Activated T-cell treated with anti-CD3 and anti-CD28 coated beads, Interleukin-2, amount 50 U/mL, for 24 hours (primary cell): ENCODE measurements at regions not wholly inside any gene's neighbourhood (a gene's known extent, or its start where the extent isn't known, plus 50 kb on each side); places are given as distances from the start of the nearest gene placed in this dataset.
"Not testable (repeated sequence)": the region's sequence is repeated elsewhere in the genome, so short reads cannot be mapped to it uniquely, and the experiment has no call there.

Experiments used
- DNase-seq: peaks from one replicate; pipeline ENCODE4 v3.0.0-alpha.2; 2020
- H3K27ac Mint-ChIP-seq: 2 replicates; pipeline ENCODE4 v1.8.0; 2020; ENCODE audit warnings: mild to moderate bottlenecking, mixed read lengths
- H3K27me3 Mint-ChIP-seq: 2 replicates; pipeline ENCODE4 v1.8.0; 2020; ENCODE audit warnings: mixed read lengths
- H3K36me3 Mint-ChIP-seq: 2 replicates; pipeline ENCODE4 v1.8.0; 2020; ENCODE audit warnings: low read depth, mixed read lengths
- H3K4me1 Mint-ChIP-seq: 2 replicates; pipeline ENCODE4 v1.8.0; 2020; ENCODE audit warnings: low read depth, mixed read lengths
- H3K4me3 Mint-ChIP-seq: 2 replicates; pipeline ENCODE4 v1.8.0; 2020; ENCODE audit warnings: mild to moderate bottlenecking, moderate library complexity, mixed read lengths
- H3K9me3 Mint-ChIP-seq: 2 replicates; pipeline ENCODE4 v1.8.0; 2020; ENCODE audit warnings: mixed read lengths

GRCh38 chr5:4576908-4577307 is 563.2 kb upstream of the ADAMTS16 start:
- DNase-seq = no peak
- Mint-ChIP-seq H3K4me1 (no peaks in the 10 kb centered on the region), H3K27me3 (no peaks in the 10 kb centered on the region), H3K36me3 (no peaks in the 10 kb centered on the region), H3K27ac (no peak overlapping the region), H3K9me3 (peaks cover 28% of the 10 kb centered on the region), H3K4me3 (no peak overlapping the region)

DNA sequence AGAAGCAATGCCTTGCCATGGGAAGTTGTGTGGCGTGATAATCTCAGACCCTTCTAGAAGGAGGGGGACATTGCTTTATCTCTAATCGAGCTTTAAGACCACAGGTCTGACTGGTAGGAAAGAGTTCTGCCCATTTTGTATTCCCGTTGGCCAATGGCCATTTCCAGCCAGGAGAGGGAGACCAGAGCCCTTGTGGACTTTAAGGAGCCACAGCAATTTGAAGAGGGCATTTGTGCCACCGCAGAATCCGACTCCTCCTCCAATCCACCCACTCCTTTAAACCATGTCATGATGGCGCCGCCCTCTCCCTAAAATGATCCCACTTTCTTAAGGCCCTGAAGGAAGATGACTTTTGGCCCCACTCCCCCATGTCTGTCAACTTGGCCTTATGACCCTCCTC is 560.5 kb upstream of the ADAMTS16 start:
- Mint-ChIP-seq H3K4me3 (no peak overlapping the region), H3K4me1 (no peaks in the 10 kb centered on the region), H3K9me3 (peaks cover 35% of the 10 kb centered on the region), H3K27ac (no peak overlapping the region), H3K27me3 (no peaks in the 10 kb centered on the region), H3K36me3 (no peaks in the 10 kb centered on the region)
- no peak for DNase-seq

- H3K9me3 Mint-ChIP-seq = peaks cover 38% of the 10 kb centered on the region
- H3K27ac Mint-ChIP-seq = no peak overlapping the region
- no peaks in the 10 kb centered on the region for H3K27me3 Mint-ChIP-seq
- no peaks in the 10 kb centered on the region for H3K36me3 Mint-ChIP-seq
- no peak for DNase-seq
- H3K4me3 Mint-ChIP-seq = no peak overlapping the region
- no peaks in the 10 kb centered on the region for H3K4me1 Mint-ChIP-seq
Measured at GRCh38 chr5:4580772-4581171, 559.4 kb upstream of the ADAMTS16 start.

GRCh38 chr5:4581289-4581688 is 558.8 kb upstream of the ADAMTS16 start:
- Mint-ChIP-seq H3K27ac (no peak overlapping the region), H3K4me1 (no peaks in the 10 kb centered on the region), H3K27me3 (no peaks in the 10 kb centered on the region), H3K9me3 (peaks cover 39% of the 10 kb centered on the region), H3K36me3 (no peaks in the 10 kb centered on the region), H3K4me3 (no peak overlapping the region)
- no peak for DNase-seq

GRCh38 chr5:4584982-4585381 is 555.1 kb upstream of the ADAMTS16 start:
- no peaks in the 10 kb centered on the region for H3K27me3 Mint-ChIP-seq
- no peak for DNase-seq
- no peak overlapping the region for H3K4me3 Mint-ChIP-seq
- H3K4me1 Mint-ChIP-seq = no peaks in the 10 kb centered on the region
- no peaks in the 10 kb centered on the region for H3K36me3 Mint-ChIP-seq
- H3K27ac Mint-ChIP-seq = no peak overlapping the region
- H3K9me3 Mint-ChIP-seq = peaks cover 33% of the 10 kb centered on the region

DNA sequence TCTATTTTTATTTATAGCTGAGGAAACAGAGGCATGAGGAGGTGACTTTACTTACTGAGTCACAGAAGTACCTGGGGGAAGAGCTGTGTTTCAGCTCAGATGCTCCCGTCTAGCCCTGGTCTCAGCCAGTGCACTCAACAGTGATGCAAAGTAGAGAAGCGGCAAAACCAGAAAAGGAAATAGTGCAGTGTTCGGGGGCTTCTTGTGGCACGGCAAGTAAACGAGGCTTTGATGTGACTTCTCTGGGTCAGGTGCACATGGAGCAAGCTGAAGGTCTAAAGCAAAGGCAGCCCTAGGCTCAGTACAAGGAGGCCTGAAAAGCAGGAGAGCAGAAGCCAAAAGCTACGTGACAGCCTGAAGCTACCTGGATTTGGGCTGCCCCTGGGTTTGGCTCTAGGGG is 526.7 kb upstream of the ADAMTS16 start:
- no peak for DNase-seq
- Mint-ChIP-seq H3K4me3 (no peak overlapping the region), H3K9me3 (peaks cover 20% of the 10 kb centered on the region), H3K4me1 (no peaks in the 10 kb centered on the region), H3K36me3 (no peaks in the 10 kb centered on the region), H3K27ac (no peak overlapping the region), H3K27me3 (no peaks in the 10 kb centered on the region)

- Mint-ChIP-seq H3K9me3 (peaks cover 16% of the 10 kb centered on the region), H3K27me3 (no peaks in the 10 kb centered on the region), H3K4me3 (no peak overlapping the region), H3K36me3 (no peaks in the 10 kb centered on the region), H3K27ac (no peak overlapping the region), H3K4me1 (no peaks in the 10 kb centered on the region)
- no peak for DNase-seq
Measured at GRCh38 chr5:4614088-4614487, 526.0 kb upstream of the ADAMTS16 start.

- H3K27me3 Mint-ChIP-seq, H3K27ac Mint-ChIP-seq: not testable (repeated sequence)
Measured at GRCh38 chr5:4615369-4615768, 524.8 kb upstream of the ADAMTS16 start.

DNA sequence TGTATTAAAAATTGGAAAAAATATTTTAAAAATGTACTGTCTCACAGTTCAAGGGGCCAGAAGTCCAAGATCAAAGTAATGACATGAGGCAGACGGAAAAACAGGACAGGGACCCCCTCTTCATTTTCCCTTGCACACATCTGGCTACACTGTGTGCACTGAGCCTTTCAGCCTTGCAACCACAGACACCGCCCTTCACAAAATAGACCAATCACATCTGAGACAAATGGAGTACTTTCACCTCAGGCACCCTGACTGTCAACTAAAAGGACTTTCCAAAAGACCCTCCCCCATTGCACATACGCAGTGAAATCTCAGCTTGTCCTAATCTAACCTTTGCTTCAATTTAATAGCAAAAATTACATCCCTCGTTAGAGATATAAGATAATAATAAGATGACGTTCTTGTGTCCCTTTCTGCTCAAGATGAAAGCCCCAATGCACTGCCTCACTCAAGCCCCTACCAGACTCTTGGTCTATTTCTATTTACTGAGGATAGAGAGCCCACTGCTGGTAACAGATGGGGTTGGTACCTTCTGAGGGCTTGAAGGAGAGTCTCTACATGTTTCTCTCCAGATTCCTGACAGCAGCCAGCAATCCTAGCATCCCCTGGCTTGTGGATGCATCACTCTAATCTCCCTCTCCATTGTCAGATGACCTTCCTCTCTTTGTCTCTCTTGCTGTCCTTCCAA is 514.8 kb upstream of the ADAMTS16 start:
- H3K4me1 Mint-ChIP-seq = no peaks in the 10 kb centered on the region
- H3K4me3 Mint-ChIP-seq = no peak overlapping the region
- H3K27me3 Mint-ChIP-seq = no peaks in the 10 kb centered on the region
- H3K9me3 Mint-ChIP-seq = peaks cover 17% of the 10 kb centered on the region
- DNase-seq = no peak
- H3K36me3 Mint-ChIP-seq = no peaks in the 10 kb centered on the region
- H3K27ac Mint-ChIP-seq = no peak overlapping the region

More at GRCh38 chr5:4615369-4615768, 524.8 kb upstream of the ADAMTS16 start:
- not testable (repeated sequence) for H3K36me3 Mint-ChIP-seq, H3K4me1 Mint-ChIP-seq, DNase-seq, H3K4me3 Mint-ChIP-seq
- H3K9me3 Mint-ChIP-seq = peaks cover 12% of the 10 kb centered on the region

DNA sequence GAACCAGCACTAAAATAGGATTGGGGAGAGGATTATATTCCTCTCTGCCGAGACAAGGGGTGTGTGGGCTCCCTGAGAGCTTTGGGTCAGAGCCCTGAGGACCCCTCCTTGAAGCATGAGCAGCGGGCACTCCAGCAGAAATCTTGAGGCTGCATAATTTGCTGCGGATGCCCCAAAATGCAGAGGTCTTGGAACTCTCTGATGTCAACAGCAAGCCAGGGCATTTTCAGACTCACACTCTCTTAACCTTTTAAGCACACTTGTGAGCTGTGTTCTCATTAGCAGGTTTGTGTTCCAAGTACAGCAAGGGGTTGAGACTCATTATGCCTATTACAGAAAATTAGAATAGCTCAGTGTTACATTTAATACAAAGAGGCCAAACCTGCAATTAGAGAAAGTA is 513.0 kb upstream of the ADAMTS16 start:
- H3K4me1 Mint-ChIP-seq = no peaks in the 10 kb centered on the region
- peaks cover 17% of the 10 kb centered on the region for H3K9me3 Mint-ChIP-seq
- H3K36me3 Mint-ChIP-seq = no peaks in the 10 kb centered on the region
- no peak overlapping the region for H3K4me3 Mint-ChIP-seq
- DNase-seq = no peak
- H3K27ac Mint-ChIP-seq = no peak overlapping the region
- H3K27me3 Mint-ChIP-seq = no peaks in the 10 kb centered on the region

- Mint-ChIP-seq H3K9me3 (peaks cover 14% of the 10 kb centered on the region), H3K4me3 (no peak overlapping the region), H3K27ac (no peak overlapping the region), H3K36me3 (no peaks in the 10 kb centered on the region), H3K27me3 (no peaks in the 10 kb centered on the region), H3K4me1 (no peaks in the 10 kb centered on the region)
- DNase-seq = no peak
Measured at GRCh38 chr5:4627929-4628328, 512.2 kb upstream of the ADAMTS16 start.

GRCh38 chr5:4628645-4629385 is 511.3 kb upstream of the ADAMTS16 start:
- no peak overlapping the region for H3K27ac Mint-ChIP-seq
- H3K9me3 Mint-ChIP-seq = peaks cover 14% of the 10 kb centered on the region
- no peaks in the 10 kb centered on the region for H3K36me3 Mint-ChIP-seq

DNA sequence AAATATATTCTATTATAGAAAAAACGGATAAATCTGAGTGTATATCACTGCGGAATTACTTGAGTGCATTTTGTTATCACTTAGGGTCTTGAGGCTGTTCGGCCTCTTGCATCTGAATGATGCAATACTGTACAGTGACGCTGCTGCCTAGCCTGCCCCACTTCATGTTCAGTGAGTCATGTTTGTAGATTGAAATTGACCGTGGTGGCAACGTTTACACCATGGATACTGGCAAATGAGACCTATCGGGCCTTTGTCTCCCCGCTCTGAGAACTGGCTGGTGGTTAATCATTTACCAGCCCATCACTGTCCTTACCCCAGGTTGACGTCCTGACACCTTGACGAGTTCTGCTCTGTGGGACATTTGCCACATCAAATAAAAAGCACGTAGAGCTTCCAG is 510.1 kb upstream of the ADAMTS16 start:
- Mint-ChIP-seq H3K4me1 (no peaks in the 10 kb centered on the region), H3K27ac (no peak overlapping the region), H3K9me3 (peaks cover 14% of the 10 kb centered on the region), H3K36me3 (no peaks in the 10 kb centered on the region), H3K27me3 (no peaks in the 10 kb centered on the region), H3K4me3 (no peak overlapping the region)
- DNase-seq = no peak

More at GRCh38 chr5:4628645-4629385, 511.3 kb upstream of the ADAMTS16 start:
- H3K27me3 Mint-ChIP-seq = no peaks in the 10 kb centered on the region
- H3K4me1 Mint-ChIP-seq = no peaks in the 10 kb centered on the region
- DNase-seq = no peak
- H3K4me3 Mint-ChIP-seq = no peak overlapping the region

DNA sequence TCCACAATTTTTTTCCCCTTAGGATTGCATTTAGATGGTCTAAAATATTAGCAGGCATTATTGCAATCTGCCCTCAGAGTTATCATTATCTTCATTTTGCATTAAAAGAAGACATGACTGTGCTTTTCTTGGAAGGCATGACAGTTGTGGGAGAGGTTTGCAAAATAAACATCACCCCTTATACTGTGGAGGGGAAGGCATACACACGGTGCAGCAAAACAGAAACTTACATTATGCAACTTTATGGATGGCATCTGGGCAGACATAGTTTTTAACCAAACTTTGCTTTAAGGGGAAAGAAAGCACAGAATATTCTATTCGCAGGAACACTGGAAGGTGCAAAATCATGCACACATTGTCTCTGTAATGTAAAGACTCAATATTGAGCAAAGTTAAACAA is 505.8 kb upstream of the ADAMTS16 start:
- Mint-ChIP-seq H3K4me3 (no peak overlapping the region), H3K27me3 (no peaks in the 10 kb centered on the region), H3K4me1 (no peaks in the 10 kb centered on the region), H3K9me3 (peaks cover 4% of the 10 kb centered on the region), H3K27ac (no peak overlapping the region), H3K36me3 (no peaks in the 10 kb centered on the region)
- DNase-seq = no peak

GRCh38 chr5:4636378-4636777 is 503.8 kb upstream of the ADAMTS16 start:
- Mint-ChIP-seq H3K4me1 (no peaks in the 10 kb centered on the region), H3K27me3 (no peaks in the 10 kb centered on the region), H3K36me3 (no peaks in the 10 kb centered on the region), H3K27ac (no peak overlapping the region), H3K4me3 (no peak overlapping the region), H3K9me3 (peaks cover 3% of the 10 kb centered on the region)
- no peak for DNase-seq
